Activated naive CD4-positive, alpha-beta T cell treated with anti-CD3 and anti-CD28 coated beads, Interleukin-2, amount 50 U/mL, for 16 hours (primary cell): ENCODE measurements at regions not wholly inside any gene's neighbourhood (a gene's known extent, or its start where the extent isn't known, plus 50 kb on each side); places are given as distances from the start of the nearest gene placed in this dataset.
"Not testable (repeated sequence)": the region's sequence is repeated elsewhere in the genome, so short reads cannot be mapped to it uniquely, and the experiment has no call there.

Experiments used
- DNase-seq: peaks from one replicate; pipeline ENCODE4 v3.0.0-alpha.2; 2020

DNA sequence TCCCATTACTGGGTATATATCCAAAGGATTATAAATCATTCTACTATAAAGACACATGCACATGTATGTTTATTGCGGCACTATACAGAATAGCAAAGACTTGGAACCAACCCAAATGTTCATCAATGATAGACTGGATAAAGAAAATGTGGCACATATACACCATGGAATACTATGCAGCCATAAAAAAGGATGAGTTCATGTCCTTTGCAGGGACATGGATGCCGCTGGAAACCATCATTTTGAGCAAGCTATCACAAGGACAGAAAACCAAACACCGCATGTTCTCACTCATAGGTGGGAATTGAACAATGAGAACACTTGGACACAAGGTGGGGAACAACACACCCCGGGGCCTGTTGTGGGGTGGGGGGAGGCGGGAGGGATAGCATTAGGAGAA is 57.0 kb upstream of the NEUROD1 start:
- DNase-seq: not testable (repeated sequence)

DNA sequence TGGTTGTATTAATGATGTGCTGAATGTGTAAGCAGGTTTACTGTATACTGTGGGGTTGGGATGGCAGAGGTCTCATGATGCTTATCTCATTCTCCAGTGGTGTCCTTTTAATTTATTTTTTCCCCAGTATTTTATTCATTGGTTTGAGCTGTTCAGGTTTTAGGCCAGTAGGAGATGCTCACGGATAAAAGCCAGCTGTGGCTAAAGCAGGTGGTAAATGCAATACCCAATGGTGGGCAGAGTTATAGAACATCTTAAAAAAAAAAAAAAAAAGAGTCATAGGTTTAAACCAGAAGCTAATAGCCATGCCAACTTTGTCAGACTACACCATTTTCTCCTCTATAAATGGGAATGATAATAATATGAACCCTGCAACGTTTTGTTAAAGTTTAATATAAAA is 57.8 kb upstream of the NEUROD1 start:
- DNase-seq: no peak

DNA sequence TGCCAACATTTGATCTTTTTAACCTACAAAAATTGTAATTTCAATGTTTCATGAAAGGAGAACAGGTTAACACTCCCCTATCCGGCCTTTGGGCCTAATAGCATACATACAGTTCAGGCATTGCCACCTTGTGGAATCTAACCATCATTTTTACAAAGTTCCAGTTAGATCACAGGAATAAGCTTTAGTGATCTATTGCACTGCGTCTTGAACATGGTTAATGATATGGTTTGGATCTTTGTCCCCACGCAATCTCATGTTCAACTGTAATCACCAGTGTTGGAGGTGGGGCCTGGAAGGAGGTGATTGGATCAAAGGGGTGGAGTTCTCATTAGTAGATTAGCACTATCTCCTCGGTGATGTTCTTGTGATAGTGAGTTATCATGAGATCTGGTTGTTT is 58.2 kb upstream of the NEUROD1 start:
- no peak for DNase-seq

DNA sequence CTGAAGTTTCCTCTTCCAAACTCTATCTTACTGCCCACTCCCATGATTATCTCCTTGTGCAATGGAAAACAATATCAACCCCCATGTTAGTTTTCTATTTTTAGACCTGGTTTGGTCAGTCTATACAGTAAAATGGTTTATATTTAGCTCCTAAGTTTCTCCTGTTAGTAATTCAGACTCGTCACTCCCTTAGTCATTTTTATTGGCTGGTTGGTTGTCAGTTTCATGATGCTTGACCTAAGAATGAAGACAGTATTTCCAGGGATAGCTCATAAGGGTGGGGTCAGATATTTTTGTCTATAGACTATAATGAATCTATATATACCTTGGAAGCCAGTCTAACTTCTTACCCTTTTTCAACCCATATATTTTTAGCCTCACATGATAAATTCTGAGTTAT is 61.4 kb upstream of the NEUROD1 start:
- no peak for DNase-seq

DNA sequence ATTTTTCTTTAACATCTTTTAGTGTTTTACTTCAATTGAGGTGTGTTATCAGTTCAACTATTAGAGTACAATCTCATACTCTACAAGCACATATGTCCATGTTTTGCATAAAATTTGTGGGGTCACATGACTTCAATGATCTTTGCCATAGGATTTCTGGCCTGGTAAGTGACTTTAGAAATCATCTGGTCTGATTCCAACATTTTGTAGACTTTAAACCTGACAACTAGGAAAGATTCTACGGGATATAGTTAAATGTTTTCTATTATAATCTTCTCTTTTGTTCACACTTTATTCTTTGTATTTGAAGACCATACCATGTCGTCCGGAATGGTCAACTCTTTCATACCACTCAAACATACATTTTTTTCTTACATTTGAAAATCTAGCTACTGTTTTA is 62.0 kb upstream of the NEUROD1 start:
- DNase-seq: no peak

DNA sequence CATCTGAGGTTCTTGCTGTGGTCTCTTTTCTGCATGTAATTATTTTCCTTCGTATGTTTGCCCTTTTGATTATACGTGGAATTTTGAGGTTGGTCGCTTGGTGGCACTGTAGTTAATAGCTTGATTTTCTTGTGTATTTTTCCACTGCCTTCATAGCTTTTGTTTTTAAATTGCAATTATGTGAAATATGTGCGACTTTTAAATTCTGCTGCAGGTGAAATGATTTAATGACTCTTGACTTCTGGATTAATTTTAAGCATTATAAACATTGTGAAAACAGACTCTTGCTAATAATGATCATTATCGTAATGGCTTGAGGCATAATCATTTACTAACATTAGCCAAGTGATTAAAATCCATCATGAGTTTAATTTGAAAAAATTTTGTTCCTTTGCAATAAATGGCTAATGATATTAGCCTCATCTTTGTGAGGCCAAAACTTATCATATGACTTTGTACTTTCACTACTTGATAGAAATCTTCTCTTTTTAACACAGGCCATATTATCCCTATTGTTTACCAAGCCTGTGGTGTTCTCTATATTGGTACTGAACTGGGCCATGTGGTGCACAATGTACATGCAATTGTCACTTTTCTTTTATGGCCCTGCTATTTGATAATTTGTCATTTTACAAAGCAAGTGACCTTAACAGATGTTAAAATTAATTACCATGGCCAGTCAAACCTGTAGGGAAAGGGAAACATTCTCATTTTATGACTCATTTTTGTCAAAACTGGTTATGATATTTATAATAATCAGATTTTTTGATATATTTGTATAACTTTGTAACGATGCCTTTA is 62.8 kb upstream of the NEUROD1 start:
- DNase-seq: no peak

DNA sequence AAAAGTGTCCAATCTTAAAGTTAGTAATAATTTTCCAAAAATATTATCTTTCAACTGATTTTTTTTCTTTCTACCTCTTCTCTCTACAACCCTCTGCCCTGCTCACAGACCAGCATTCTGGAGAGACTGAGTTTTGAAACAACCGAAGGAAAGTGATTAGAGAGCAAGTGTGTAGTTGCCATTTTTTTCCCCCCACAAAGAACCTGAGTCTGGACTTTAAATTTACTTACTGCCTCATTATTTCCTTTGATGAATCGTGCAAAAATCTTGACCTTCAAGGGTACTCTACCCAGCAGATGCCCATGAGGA is 63.4 kb upstream of the NEUROD1 start:
- no peak for DNase-seq

DNA sequence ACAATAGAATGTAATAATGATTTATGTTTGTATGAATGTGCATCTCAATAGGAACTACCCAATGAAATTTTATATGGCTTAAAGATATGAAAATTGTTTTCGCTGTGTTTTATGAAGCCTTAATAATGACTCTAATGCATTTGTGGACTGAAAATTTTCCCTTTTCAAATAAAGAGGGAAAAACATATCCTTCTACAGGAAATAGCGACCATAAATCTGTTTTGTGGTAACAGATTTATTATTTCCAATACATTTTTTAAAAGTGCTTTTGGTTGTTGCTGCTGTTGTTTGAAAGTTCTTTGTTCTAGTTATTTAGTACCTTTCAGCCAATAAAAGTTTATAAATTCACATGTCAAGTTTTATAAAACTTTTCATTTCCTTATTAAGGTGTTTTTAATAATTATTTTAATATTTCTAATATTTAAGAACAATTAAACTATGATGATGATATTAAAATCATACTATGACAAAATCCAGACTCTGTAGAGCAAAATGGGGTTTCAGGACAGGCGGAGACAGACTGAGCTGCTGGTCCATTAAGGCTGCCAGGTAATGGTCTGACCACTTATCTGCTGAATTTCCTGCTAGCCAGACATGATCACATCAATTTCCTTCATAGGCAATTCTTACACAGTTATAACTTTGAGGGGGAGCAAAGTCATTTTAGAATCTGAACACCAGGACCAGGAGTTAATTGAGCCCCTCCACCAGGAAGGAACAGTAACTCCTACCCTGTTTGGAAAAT is 65.7 kb upstream of the NEUROD1 start:
- DNase-seq: no peak

DNA sequence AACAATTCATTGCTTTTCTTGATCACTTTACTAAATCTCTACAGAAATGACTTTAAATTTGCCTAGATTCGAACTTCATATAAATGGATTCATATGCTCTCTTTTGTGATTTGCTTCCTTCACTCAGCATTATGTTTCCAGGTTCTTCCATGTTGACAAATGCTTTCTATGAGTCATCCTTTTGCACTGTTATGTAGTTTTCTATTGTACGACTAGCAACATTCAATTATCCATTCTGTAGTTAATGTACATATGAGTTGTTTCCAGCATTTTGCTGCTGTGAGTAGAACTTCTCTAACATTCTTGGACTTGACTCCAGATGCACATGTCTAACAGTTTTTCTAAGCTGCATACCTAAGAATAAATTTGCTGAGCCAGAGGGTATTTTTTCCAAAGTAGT is 66.5 kb upstream of the NEUROD1 start:
- DNase-seq: no peak

DNA sequence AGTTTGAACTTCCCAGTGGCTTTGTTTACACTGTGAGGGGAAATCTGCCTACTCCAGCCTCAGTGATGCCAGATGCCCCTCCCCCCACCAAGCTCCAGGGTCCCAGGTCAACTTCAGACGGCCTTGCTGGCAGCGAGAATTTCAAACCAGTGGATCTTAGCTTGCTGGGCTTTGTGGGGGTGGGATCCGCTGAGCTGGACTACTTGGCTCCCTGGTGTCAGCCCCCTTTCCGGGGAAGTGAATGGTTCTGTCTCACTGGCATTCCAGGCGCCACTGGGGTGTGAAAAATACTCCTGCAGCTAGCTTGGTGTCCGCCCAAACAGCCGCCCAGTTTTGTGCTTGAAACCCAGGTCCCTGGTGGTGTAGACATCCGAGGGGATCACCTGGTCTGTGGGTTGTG is 70.0 kb upstream of the NEUROD1 start:
- no peak for DNase-seq

DNA sequence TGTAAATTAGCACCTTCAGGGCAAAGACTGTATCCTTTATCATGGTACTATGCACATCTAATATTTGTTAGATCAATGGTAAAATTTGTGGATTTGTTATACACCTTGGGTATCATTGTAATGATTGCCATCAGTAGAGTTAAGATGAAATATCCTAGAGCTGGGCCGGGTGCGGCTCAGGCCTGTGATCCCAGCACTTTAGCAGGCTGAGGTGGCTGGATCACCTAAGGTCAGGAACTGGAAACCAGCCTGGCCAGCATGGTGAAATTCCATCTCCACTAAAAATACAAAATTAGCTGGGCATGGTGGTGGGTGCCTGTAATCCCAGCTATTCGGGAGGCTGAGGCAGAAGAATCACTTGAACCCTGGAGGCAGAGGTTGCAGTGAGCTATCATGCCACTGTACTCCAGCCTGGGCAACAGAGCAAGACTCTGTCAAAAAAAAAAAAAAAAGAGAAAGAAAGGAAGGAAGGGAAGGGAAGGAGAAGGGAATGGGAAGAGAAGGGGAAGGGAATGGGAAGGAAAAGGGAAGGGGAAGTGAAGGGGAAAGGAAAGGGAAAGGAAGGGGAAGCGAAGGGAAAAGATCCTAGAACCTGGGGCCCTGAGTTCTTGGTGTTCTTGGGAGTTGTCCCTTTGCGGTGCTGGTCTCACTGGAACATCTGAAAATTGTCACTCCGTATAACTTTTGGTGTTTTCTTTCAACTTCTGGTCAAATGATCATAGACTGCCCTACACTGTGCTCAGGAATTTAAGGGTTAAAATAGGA is 71.1 kb upstream of the NEUROD1 start:
- no peak for DNase-seq

DNA sequence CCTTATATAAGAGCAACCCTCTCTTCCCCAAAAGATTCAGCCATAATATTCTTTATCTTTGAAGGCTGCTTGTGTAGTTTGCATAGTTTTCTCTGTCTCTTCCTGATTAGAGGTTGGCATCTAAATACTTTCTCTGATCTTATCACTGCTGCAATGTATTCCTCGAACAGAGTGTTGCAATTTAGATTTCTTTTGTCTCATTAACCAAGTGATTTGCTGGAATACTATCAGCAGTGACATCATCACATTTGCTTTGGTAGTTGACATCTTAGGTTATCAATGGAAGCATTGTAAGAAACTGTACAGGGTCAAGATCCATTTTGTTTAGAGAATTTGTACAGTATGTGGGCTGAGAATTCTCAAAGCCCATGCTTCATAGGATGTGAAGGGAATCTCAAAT is 72.0 kb upstream of the NEUROD1 start:
- DNase-seq: no peak

DNA sequence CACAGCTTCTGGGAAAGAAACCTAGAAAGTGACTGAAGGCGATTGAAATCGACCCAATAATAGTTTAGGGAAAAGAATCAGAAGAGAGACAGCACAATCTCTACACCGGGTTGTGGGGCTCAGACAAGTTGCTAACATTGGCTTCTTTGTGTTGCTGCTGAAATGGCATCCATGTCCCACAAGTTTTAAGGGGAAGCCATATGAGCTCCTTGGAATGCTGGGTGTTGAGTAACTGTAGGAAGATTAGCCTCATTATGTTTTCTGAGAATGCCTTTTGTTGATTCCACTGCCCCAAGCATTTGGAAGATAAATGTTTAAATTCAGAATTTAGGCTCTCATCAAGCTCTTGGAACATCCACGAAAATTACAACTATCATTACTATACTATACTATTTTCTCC is 73.4 kb upstream of the NEUROD1 start:
- DNase-seq: no peak

DNA sequence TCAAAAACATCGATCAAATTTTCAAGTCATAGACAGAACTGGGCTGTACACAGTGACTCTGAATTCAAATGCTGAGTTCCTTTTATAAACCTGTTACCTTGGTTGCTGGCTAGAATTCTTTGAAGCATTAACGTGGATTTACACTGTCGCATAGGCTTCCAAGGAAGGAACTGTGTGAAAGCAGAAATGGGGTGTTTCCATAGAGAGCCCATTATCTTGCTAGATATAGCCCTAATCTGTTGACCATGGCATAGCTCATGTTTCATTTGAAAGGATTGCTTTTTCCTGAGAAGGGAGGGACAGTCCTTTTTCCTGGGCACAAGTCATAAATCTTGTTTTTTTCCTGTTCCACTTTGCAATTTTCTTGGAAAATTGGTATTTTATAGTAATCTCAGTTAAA is 73.8 kb upstream of the NEUROD1 start:
- no peak for DNase-seq

DNA sequence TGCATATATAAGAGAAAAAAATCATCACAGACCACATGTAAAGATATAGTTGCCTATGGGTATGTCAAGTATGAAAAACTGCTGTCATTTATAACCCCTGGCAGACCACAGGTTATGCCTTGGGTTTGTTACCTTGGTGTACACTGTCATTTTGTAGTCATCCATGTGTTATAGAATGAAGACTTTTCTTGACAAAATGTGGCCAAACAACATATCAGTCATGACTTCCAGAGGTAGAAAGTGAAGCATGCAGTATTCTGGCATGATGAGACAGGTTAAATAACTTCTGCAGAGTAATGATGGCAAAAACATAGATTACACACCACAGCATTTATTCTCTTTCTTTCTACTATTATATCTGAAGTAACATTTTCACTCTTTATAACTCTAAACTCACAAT is 74.9 kb upstream of the NEUROD1 start:
- DNase-seq: no peak

DNA sequence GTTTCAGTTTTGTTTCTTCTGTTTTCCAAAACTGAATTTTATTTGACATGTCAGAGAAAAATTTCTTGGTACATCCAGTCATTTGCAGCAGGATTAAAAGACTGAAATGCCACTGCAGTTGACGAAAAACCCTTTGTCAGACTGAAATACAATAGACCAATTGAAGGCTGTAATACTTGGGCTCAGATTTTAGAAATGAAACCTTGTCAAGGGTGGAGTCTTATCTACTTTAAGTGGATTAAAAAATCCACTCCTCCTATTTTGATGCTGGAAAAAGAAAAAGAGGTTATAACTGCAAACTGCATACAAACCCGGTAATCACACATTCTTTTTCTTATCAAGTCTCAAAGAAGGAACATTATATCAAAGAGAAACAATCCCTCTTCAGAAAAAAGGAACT is 80.2 kb upstream of the NEUROD1 start:
- no peak for DNase-seq

DNA sequence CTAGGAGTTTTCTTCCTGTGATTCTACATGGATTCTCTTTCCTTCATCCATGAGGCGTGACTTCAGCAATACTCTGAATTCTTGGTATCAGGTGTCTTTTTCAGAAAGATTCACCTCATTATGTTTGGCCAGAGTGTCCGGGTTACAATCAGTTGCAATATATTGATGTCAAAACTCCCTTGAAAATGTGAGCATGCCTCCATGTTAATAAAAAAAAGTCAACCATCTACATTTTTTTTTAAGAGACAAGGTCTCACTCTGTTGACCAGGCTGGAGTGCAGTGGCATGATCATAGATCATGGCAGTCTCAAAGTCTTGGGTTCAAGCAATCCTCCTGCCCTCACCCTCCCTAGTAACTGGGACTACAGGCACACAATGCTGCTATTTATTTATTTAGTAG is 80.9 kb upstream of the NEUROD1 start:
- DNase-seq: no peak

DNA sequence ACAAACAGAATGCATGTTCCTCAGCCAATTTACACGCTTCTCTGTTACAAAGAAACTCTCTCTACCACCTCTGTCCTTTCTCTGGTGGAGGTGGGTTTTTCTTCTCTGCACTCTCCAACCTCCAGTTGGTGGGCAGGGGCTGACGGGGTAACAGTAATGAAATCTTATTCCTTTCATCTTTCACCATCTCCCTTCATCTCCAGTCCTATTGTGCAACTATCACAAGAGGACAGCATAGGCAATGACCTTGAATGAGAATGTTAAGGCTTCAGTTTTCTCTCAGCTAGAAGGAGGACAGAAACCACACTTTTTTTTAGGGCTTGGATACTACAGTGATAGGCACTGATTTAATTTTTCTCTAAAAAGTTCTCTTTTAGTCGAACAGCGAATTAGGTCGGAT is 81.7 kb upstream of the NEUROD1 start:
- no peak for DNase-seq

DNA sequence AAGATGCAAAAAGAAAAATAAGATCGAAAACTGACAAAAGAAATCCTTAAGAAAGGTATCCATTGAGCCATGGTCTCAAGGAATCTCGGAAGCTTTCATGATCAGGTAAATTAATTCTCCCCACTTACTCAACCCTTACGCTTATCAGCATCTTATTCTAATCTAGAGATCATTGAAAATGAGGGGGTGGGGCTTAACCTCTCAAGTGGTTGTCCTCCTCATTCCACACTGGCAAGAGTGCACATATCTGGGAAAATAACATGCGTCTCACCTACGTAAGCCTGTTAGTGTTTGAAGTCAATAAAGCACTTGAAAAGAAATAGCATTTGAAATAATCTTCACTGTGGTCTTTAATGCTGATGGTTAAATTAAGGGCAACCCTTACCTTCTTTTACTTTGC is 82.5 kb upstream of the NEUROD1 start:
- DNase-seq: no peak

DNA sequence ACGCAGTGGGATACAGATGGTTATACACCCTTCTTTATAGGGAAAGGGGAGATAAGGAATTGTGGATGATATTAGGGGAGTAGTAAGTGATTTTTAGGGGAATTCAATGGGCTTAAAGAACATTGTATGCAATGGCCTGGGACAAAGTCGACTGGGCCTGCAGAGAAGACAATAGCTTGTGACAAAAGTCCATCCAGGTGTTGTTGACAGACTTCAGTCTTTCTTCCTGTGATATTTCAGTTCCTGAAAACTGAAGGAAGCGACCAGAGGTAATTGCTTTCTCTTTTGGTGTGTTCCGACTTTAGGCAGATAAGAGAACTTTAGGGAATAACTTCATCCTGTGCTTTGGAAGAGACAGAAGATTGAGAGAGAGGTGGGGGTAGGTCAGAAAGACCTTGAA is 83.1 kb upstream of the NEUROD1 start:
- no peak for DNase-seq

DNA sequence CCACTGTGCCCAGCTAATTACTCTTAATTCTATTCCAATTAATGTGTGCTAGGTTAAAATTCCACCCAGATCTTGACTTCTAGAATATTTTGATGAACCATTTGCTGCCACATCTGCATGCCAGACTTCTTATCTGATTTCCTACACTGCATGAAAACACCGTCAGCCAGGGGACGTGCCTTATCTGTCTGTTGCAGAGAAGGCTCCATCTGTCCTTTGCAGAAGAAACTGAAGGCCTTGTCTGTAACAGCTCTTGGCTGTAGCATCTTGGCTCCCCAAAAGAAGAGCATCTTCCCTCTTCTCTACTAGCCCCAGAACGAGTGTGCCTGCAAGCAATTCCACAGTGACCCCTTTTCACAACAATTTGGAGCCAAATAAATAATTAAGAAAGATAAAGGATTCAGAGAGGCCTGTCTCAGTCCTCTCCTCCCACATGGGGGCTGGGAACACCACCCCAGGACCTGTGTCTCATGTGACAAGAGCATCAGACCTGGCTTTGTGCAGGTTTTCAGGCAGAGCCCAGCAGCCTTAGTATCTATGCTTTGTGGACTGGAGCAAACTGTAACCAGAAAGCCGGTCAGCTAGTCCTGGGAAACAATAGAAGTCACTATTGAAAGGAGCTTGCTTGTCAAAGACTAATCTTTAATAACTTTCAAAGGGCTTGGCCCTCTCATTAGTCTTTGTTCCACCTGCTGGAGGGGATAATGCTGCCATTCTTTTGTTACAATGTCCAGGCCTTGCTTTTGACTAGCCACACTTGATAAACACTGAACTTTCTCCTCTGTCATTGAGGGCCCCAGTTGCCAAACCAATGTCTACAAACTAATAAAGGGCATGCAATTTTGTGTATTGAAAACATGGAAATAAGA is 84.0 kb upstream of the NEUROD1 start:
- DNase-seq: no peak

DNA sequence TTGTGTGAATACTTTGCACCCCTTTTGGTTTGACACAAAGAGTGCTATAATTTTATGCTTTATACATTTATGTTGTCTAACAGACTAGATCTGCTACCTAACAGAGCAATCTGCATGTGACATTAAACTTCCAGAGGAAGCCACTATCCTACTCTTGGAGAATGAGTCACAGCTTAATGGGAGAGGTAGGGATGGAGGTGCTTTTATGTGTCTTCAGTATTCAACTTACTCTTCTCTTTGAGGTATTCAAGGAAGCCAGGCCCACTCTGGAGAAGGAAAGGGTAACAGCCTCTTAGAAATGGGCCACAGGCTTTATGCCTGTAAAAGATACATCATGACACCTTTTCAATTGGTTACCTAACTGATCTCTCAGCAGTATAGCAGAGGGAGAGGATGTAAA is 85.8 kb upstream of the NEUROD1 start:
- no peak for DNase-seq

DNA sequence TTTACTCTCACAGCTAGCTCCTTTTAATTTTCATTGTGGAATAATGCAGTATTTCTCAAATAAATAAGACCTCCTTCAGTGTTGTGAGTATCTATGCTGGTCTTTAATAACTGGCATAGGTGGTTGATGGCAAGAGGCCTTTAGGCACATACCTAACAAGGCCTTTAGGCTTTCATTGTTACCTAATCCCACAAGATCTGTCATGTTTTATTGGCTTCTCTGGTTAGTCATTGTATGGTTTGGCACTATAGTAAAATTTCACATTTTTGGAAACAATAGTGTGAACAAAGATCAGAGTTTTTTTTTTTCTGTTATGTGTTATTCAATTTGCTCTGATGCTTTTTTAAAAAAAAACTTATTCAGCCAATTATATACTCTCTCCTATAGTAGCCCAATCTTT is 89.8 kb upstream of the NEUROD1 start:
- DNase-seq: no peak
